Karpas-422 (cell line): ENCODE measurements at regions not wholly inside any gene's neighbourhood (a gene's known extent, or its start where the extent isn't known, plus 50 kb on each side); places are given as distances from the start of the nearest gene placed in this dataset.

Experiments
- DNase-seq: peaks from one replicate; pipeline ENCODE4 v3.0.0-alpha.2; 2015
- H2AFZ ChIP-seq: fragments of 200-600 bp; sonication (generic); 2 replicates; pipeline ENCODE4 v1.6.1; 2014; ENCODE audit warnings: antibody characterized with exemption, low read length, mixed read lengths
- H3K27ac ChIP-seq: fragments of 200-600 bp; sonication (generic); 2 replicates; pipeline ENCODE4 v1.5.1; 2014; ENCODE audit warnings: mild to moderate bottlenecking, low read length, moderate library complexity
- H3K27me3 ChIP-seq: fragments of 200-600 bp; sonication (generic); 2 replicates; pipeline ENCODE4 v1.6.1; 2014; ENCODE audit warnings: low read length, mixed read lengths
- H3K36me3 ChIP-seq: fragments of 200-600 bp; sonication (generic); 2 replicates; pipeline ENCODE4 v1.6.1; 2014; ENCODE audit warnings: low read length, mixed read lengths; ENCODE audit not compliant: insufficient read depth
- H3K4me1 ChIP-seq: fragments of 200-600 bp; sonication (generic); 2 replicates; pipeline ENCODE4 v1.6.1; 2014; ENCODE audit warnings: mild to moderate bottlenecking, low read length, mixed read lengths
- H3K4me2 ChIP-seq: fragments of 200-600 bp; sonication (generic); 2 replicates; pipeline ENCODE4 v1.6.1; 2014; ENCODE audit warnings: low read length, low read depth, mild to moderate bottlenecking; ENCODE audit not compliant: poor library complexity, severe bottlenecking
- H3K4me3 ChIP-seq: fragments of 200-600 bp; sonication (generic); 2 replicates; pipeline ENCODE4 v1.5.1; 2014; ENCODE audit warnings: mild to moderate bottlenecking, antibody characterized with exemption, low read length, mixed read lengths
- H3K79me2 ChIP-seq: fragments of 200-600 bp; sonication (generic); 2 replicates; pipeline ENCODE4 v1.6.1; 2014; ENCODE audit warnings: mild to moderate bottlenecking, low read length, mixed read lengths
- H3K9ac ChIP-seq: fragments of 200-600 bp; sonication (generic); 2 replicates; pipeline ENCODE4 v1.6.0; 2014; ENCODE audit warnings: low read length
- H3K9me2 ChIP-seq: fragments of 200-600 bp; sonication (generic), shearing (Covaris generic); replicated peaks from 2 replicates; pipeline ENCODE4 v1.6.0; 2014; ENCODE audit warnings: mild to moderate bottlenecking, low read length, moderate library complexity; ENCODE audit not compliant: insufficient read depth
- H3K9me3 ChIP-seq: fragments of 300-700, 200-600 bp; sonication (generic); 2 replicates; pipeline ENCODE4 v1.6.1; 2014; ENCODE audit warnings: low read length, mixed read lengths
- H4K20me1 ChIP-seq: fragments of 200-600 bp; sonication (generic); 2 replicates; pipeline ENCODE4 v1.6.1; 2014; ENCODE audit warnings: mild to moderate bottlenecking, antibody characterized with exemption, low read length, low read depth; ENCODE audit not compliant: insufficient read depth

- no peaks in the 10 kb centered on the region for H3K36me3 ChIP-seq
- no peak overlapping the region for H3K4me2 ChIP-seq
- no peaks in the 10 kb centered on the region for H4K20me1 ChIP-seq
- no peaks in the 10 kb centered on the region for H3K4me1 ChIP-seq
- H2AFZ ChIP-seq = no peak overlapping the region
- H3K27ac ChIP-seq = no peak overlapping the region
- no peaks in the 10 kb centered on the region for H3K9me2 ChIP-seq
- no peak overlapping the region for H3K9ac ChIP-seq
- H3K9me3 ChIP-seq = no peaks in the 10 kb centered on the region
- H3K27me3 ChIP-seq = 0 out of 2 replicates have a peak, but pooled peaks cover 3% of the 10 kb centered on the region
- no peak for DNase-seq
- no peak overlapping the region for H3K4me3 ChIP-seq
- no peaks in the 10 kb centered on the region for H3K79me2 ChIP-seq
Measured at GRCh38 chr22:34283844-34284243, 363.6 kb upstream of the LARGE1 start.

DNA sequence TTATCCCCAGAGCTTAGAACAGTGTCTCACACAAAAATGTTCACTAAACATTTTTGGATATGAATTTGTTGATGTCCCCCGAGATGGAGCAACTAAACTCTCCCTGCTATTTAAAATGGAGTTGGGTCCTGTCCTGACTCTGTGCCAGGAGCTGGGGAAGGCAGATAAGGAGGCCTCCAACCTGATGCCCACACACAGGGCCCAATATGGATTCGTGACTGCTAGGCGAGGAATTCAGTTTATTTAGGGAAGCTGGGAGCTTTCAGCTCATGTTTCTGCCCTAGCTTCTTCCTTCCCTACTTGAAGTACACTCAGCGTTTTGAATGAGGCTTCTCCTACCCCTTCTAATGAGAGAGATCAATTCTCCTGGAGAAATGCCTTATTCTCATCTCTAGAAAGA, 373.0 kb upstream of the LARGE1 start:
- Histone ChIP-seq H3K36me3 (no peaks in the 10 kb centered on the region), H3K9me2 (no peaks in the 10 kb centered on the region), H3K27ac (no peak overlapping the region), H3K9me3 (no peaks in the 10 kb centered on the region), H3K9ac (no peak overlapping the region), H3K4me2 (no peak overlapping the region), H3K4me1 (no peaks in the 10 kb centered on the region), H3K4me3 (no peak overlapping the region), H2AFZ (no peak overlapping the region), H4K20me1 (no peaks in the 10 kb centered on the region), H3K79me2 (no peaks in the 10 kb centered on the region), H3K27me3 (no peaks in the 10 kb centered on the region)
- no peak for DNase-seq

- Histone ChIP-seq H3K9ac (no peak overlapping the region), H3K79me2 (no peaks in the 10 kb centered on the region), H3K27me3 (no peaks in the 10 kb centered on the region), H3K9me2 (no peaks in the 10 kb centered on the region), H2AFZ (no peak overlapping the region), H4K20me1 (no peaks in the 10 kb centered on the region), H3K9me3 (no peaks in the 10 kb centered on the region), H3K36me3 (no peaks in the 10 kb centered on the region), H3K4me2 (no peak overlapping the region), H3K4me3 (no peak overlapping the region), H3K4me1 (no peaks in the 10 kb centered on the region), H3K27ac (no peak overlapping the region)
- DNase-seq = no peak
Measured at GRCh38 chr22:34294476-34294875, 374.2 kb upstream of the LARGE1 start.

DNA sequence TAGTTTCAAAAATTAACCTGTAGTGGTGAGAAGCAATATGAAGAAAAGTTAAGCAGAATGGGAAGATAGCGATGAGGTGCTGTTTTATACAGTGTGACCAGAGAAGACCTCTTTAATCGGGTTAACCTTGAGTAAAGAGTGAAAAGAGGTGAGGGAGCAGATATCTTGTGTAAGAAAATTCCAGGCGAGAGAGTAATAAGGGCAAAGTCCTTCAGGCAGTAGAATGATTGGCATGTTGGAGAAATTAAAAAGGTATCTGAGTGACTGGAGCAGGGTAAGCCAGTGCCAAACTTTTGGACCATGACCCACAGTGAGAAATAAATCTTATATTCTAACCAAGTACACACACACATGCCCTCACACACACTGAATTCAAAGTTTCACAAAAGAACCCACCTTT, 374.7 kb upstream of the LARGE1 start:
- Histone ChIP-seq H3K9me2 (no peaks in the 10 kb centered on the region), H3K9me3 (no peaks in the 10 kb centered on the region), H3K36me3 (no peaks in the 10 kb centered on the region), H4K20me1 (no peaks in the 10 kb centered on the region), H2AFZ (no peak overlapping the region), H3K4me3 (no peak overlapping the region), H3K9ac (no peak overlapping the region), H3K27ac (no peak overlapping the region), H3K79me2 (no peaks in the 10 kb centered on the region), H3K4me2 (no peak overlapping the region), H3K4me1 (no peaks in the 10 kb centered on the region), H3K27me3 (no peaks in the 10 kb centered on the region)
- DNase-seq = no peak

GRCh38 chr22:34296461-34296860, 376.2 kb upstream of the LARGE1 start:
- Histone ChIP-seq H3K9me3 (no peaks in the 10 kb centered on the region), H3K27ac (no peak overlapping the region), H3K36me3 (no peaks in the 10 kb centered on the region), H4K20me1 (no peaks in the 10 kb centered on the region), H3K79me2 (no peaks in the 10 kb centered on the region), H3K4me2 (no peak overlapping the region), H3K27me3 (no peaks in the 10 kb centered on the region), H2AFZ (no peak overlapping the region), H3K9me2 (no peaks in the 10 kb centered on the region), H3K4me1 (no peaks in the 10 kb centered on the region), H3K4me3 (no peak overlapping the region), H3K9ac (no peak overlapping the region)
- no peak for DNase-seq

DNA sequence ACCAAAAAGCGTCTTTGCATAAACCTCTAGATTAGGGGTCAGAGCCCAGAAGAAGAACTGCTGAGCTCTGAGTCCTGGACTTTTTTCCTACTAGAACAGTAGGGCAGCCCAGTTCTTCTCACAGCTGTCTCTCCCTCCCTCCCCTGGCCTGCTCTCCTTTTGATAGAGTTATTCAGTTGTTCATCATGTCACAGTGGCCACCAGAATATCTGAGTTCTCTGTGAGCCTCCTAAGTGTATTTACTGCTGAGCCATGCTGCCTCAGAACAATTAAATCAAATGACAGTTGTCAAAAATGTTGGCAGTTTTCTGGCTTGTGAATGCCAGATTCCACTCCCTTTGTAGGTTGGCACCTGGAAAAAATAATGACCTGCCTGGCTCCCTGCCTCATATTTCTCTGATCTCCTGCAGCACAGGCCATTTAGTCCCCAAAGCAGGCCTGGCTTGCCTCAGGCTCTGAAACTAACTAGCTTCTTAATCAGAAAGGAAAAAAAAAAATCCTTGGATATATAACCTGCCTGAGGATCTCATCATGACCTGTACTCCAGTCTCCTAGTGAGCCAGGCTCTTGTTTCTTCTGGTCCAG, 377.4 kb upstream of the LARGE1 start:
- Histone ChIP-seq H3K27ac (no peak overlapping the region), H4K20me1 (no peaks in the 10 kb centered on the region), H3K4me1 (no peaks in the 10 kb centered on the region), H3K27me3 (no peaks in the 10 kb centered on the region), H2AFZ (no peak overlapping the region), H3K9ac (no peak overlapping the region), H3K4me3 (no peak overlapping the region), H3K9me2 (no peaks in the 10 kb centered on the region), H3K4me2 (no peak overlapping the region), H3K36me3 (no peaks in the 10 kb centered on the region), H3K79me2 (no peaks in the 10 kb centered on the region), H3K9me3 (no peaks in the 10 kb centered on the region)
- DNase-seq = no peak

DNA sequence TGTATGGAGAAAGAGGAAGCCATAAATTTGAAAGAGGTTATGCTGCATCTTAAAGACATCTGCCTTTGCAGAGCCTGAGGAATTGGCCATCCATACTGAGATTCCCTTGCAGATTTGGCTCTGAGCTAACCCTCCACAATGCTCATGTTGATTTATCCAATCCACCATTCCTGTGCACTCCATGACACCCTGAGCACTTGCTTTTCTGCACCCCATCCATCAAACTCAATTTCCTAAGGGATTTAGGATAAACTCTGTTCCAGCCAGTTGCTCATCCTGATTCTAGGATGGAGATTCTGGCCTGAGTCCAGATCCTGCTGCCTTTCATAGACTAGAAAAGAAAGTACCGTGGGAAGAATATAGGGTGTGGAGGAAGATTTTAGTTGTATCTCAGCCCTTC, 379.2 kb upstream of the LARGE1 start:
- no peaks in the 10 kb centered on the region for H4K20me1 ChIP-seq
- no peak overlapping the region for H3K4me3 ChIP-seq
- no peaks in the 10 kb centered on the region for H3K36me3 ChIP-seq
- DNase-seq = no peak
- H3K27me3 ChIP-seq = no peaks in the 10 kb centered on the region
- H3K9me3 ChIP-seq = no peaks in the 10 kb centered on the region
- H3K4me2 ChIP-seq = no peak overlapping the region
- H3K27ac ChIP-seq = no peak overlapping the region
- H3K4me1 ChIP-seq = no peaks in the 10 kb centered on the region
- H3K9me2 ChIP-seq = no peaks in the 10 kb centered on the region
- no peak overlapping the region for H2AFZ ChIP-seq
- no peaks in the 10 kb centered on the region for H3K79me2 ChIP-seq
- no peak overlapping the region for H3K9ac ChIP-seq

DNA sequence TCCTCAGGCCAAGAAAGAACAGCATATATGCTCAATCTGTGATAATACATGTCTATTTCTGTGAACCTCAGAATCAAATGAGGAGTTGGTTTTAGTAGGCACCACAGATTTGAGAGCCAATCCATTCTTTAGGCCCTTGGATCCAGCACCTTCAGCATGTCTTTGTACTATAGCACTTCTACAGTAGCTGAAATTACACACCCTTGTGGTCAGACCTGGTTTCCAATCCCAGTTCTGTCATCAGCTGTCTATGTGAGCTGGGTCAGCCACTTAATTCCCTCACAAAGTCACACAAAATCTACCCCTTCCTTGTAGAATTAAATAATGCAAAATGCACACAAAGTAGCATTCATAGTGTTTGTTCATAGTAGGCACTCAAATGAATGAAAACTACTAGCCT, 381.3 kb upstream of the LARGE1 start:
- H3K27ac ChIP-seq = no peak overlapping the region
- H2AFZ ChIP-seq = no peak overlapping the region
- no peaks in the 10 kb centered on the region for H3K9me3 ChIP-seq
- H4K20me1 ChIP-seq = no peaks in the 10 kb centered on the region
- no peaks in the 10 kb centered on the region for H3K9me2 ChIP-seq
- H3K4me3 ChIP-seq = no peak overlapping the region
- no peak overlapping the region for H3K4me2 ChIP-seq
- no peak overlapping the region for H3K9ac ChIP-seq
- H3K79me2 ChIP-seq = no peaks in the 10 kb centered on the region
- H3K36me3 ChIP-seq = no peaks in the 10 kb centered on the region
- H3K27me3 ChIP-seq = no peaks in the 10 kb centered on the region
- DNase-seq = no peak
- H3K4me1 ChIP-seq = no peaks in the 10 kb centered on the region

DNA sequence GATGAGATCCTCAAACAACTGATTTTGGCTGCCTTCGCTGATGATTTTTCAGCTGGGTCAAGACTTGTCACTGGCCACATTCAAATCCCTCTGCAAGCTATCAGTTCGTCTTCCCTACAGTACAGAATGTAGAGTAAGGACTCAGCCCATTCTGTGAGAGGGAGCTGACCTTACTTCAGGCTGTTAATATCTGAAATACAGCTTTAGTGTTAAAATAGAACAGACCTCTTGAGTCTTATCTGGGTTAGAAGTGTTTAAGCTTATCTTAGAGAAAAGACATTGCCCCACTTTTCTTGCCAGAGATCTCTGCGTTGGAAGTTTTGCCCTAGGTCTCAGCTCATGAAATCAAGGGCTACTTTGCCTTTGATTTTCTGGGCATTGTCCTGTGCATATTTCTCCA, 383.4 kb upstream of the LARGE1 start:
- no peaks in the 10 kb centered on the region for H3K79me2 ChIP-seq
- H3K9me3 ChIP-seq = no peaks in the 10 kb centered on the region
- no peak overlapping the region for H3K9ac ChIP-seq
- H3K4me1 ChIP-seq = no peaks in the 10 kb centered on the region
- no peaks in the 10 kb centered on the region for H4K20me1 ChIP-seq
- H3K4me3 ChIP-seq = no peak overlapping the region
- no peak overlapping the region for H2AFZ ChIP-seq
- no peaks in the 10 kb centered on the region for H3K27me3 ChIP-seq
- H3K4me2 ChIP-seq = no peak overlapping the region
- no peak for DNase-seq
- H3K36me3 ChIP-seq = no peaks in the 10 kb centered on the region
- no peaks in the 10 kb centered on the region for H3K9me2 ChIP-seq
- no peak overlapping the region for H3K27ac ChIP-seq
